ENCODE measurements at regions not wholly inside any gene's neighbourhood (a gene's known extent, or its start where the extent isn't known, plus 50 kb on each side); places are given as distances from the start of the nearest gene placed in this dataset.

- no peak for TF ChIP-seq POLR2A (IDR thresholded peaks at IDR 0.05; ENCODE audit: low read depth, low read length)
- no peak for TF ChIP-seq RFX5 (IDR thresholded peaks at IDR 0.05; ENCODE audit: low read depth, low read length)
- TF ChIP-seq CTCF (conservative IDR thresholded peaks at IDR 0.05; ENCODE audit: low read depth, low read length): no peak
- no peak for TF ChIP-seq FOS (IDR thresholded peaks at IDR 0.05; ENCODE audit: low read depth, low read length)
- TF ChIP-seq SMC3 (IDR thresholded peaks at IDR 0.05; ENCODE audit: low read depth, low read length): no peak
- no peak for TF ChIP-seq MAFK (IDR thresholded peaks at IDR 0.05; ENCODE audit: low read depth, low read length)
- TF ChIP-seq RAD21 (IDR thresholded peaks at IDR 0.05; ENCODE audit: low read length): no peak
- no peak for TF ChIP-seq CEBPB (IDR thresholded peaks at IDR 0.05; ENCODE audit: low read depth, low read length)
- no peak for TF ChIP-seq USF2 (IDR thresholded peaks at IDR 0.05; ENCODE audit: low read depth, low read length)
- TF ChIP-seq MXI1 (IDR thresholded peaks at IDR 0.05; ENCODE audit: borderline replicate concordance, low read depth, low read length): no peak
- no peak for TF ChIP-seq BHLHE40 (IDR thresholded peaks at IDR 0.05; ENCODE audit: low read depth, low read length)
- no peak for TF ChIP-seq RCOR1 (IDR thresholded peaks at IDR 0.05; ENCODE audit: insufficient replicate concordance, low read length)
- TF ChIP-seq MAZ (IDR thresholded peaks at IDR 0.05; ENCODE audit: borderline replicate concordance, low read depth, low read length): no peak
- TF ChIP-seq ELK1 (IDR thresholded peaks at IDR 0.05; ENCODE audit: borderline replicate concordance, low read depth, low read length): no peak
These were observed 52.4 kb upstream of the NDP start for GRCh38 chrX:44025555-44025954.

Data from IMR-90 (cell line).